HG02588 (cell line): ENCODE measurements at regions not wholly inside any gene's neighbourhood (a gene's known extent, or its start where the extent isn't known, plus 50 kb on each side); places are given as distances from the start of the nearest gene placed in this dataset.

Experiments used
- ATAC-seq: cut with Tn5 transposase; IDR thresholded peaks from one replicate; pipeline ENCODE4 v1.9.1; 2021; ENCODE audit warnings: mild to moderate bottlenecking, moderate library complexity; ENCODE audit not compliant: unreplicated experiment

- no peak for ATAC-seq
Measured at GRCh38 chr10:129322933-129323820, 143.9 kb upstream of the MGMT start.

- ATAC-seq: no peak
Measured at GRCh38 chr10:129323879-129324278, 143.2 kb upstream of the MGMT start.

GRCh38 chr10:129325893-129326292, 141.1 kb upstream of the MGMT start:
- no peak for ATAC-seq

GRCh38 chr10:129328546-129328945, 138.5 kb upstream of the MGMT start:
- no peak for ATAC-seq

- ATAC-seq: no peak
Measured at GRCh38 chr10:129329385-129330055, 137.5 kb upstream of the MGMT start.

GRCh38 chr10:129330211-129330610, 136.8 kb upstream of the MGMT start:
- no peak for ATAC-seq

- no peak for ATAC-seq
Measured at GRCh38 chr10:129331207-129331838, 135.7 kb upstream of the MGMT start.

- no peak for ATAC-seq
Measured at GRCh38 chr10:129331839-129332220, 135.2 kb upstream of the MGMT start.

- ATAC-seq: no peak
Measured at GRCh38 chr10:129332476-129332875, 134.6 kb upstream of the MGMT start.

- ATAC-seq: no peak
Measured at GRCh38 chr10:129333706-129334105, 133.3 kb upstream of the MGMT start.

- ATAC-seq: no peak
Measured at GRCh38 chr10:129334266-129334665, 132.8 kb upstream of the MGMT start.

- no peak for ATAC-seq
Measured at GRCh38 chr10:129335396-129335795, 131.6 kb upstream of the MGMT start.

GRCh38 chr10:129335942-129336341, 131.1 kb upstream of the MGMT start:
- ATAC-seq: no peak

GRCh38 chr10:129339191-129339590, 127.8 kb upstream of the MGMT start:
- no peak for ATAC-seq

GRCh38 chr10:129339841-129340240, 127.2 kb upstream of the MGMT start:
- ATAC-seq: no peak

- no peak for ATAC-seq
Measured at GRCh38 chr10:129341087-129341486, 126.0 kb upstream of the MGMT start.

GRCh38 chr10:129342385-129342784, 124.7 kb upstream of the MGMT start:
- no peak for ATAC-seq

GRCh38 chr10:129343141-129343540, 123.9 kb upstream of the MGMT start:
- no peak for ATAC-seq

- no peak for ATAC-seq
Measured at GRCh38 chr10:129344103-129344502, 122.9 kb upstream of the MGMT start.

- ATAC-seq: no peak
Measured at GRCh38 chr10:129344731-129345355, 122.2 kb upstream of the MGMT start.

- ATAC-seq: no peak
Measured at GRCh38 chr10:129345763-129346162, 121.3 kb upstream of the MGMT start.
